Astrocyte (in vitro differentiated cells and primary cell): ENCODE measurements at regions not wholly inside any gene's neighbourhood (a gene's known extent, or its start where the extent isn't known, plus 50 kb on each side); places are given as distances from the start of the nearest gene placed in this dataset.

Experiments used
- DNase-seq: peaks from one replicate; pipeline ENCODE4 v3.0.0-alpha.2; 2010; ENCODE audit warnings: low read depth
- FAIRE-seq: peaks from 2 replicates; lab custom pipeline; 2011; peaks lifted over from hg19 to GRCh38; lab: Jason Lieb, UNC
- H2AFZ ChIP-seq: 2 replicates; pipeline ENCODE4 v1.6.0; 2012; ENCODE audit warnings: low read depth, low read length, inconsistent platforms
- H3K27ac ChIP-seq: 2 replicates; pipeline ENCODE4 v1.5.1; 2011; ENCODE audit warnings: low read depth, low read length, inconsistent platforms
- H3K27me3 ChIP-seq: 2 replicates; pipeline ENCODE4 v1.6.0; 2011; ENCODE audit warnings: low read length, inconsistent platforms; ENCODE audit not compliant: insufficient read depth
- H3K36me3 ChIP-seq: 2 replicates; pipeline ENCODE4 v1.5.1; 2011; ENCODE audit warnings: low read length, inconsistent platforms; ENCODE audit not compliant: insufficient read depth
- H3K4me1 ChIP-seq: 2 replicates; pipeline ENCODE4 v1.5.1; 2011; ENCODE audit warnings: low read length, inconsistent platforms; ENCODE audit not compliant: insufficient read depth
- H3K4me2 ChIP-seq: 2 replicates; pipeline ENCODE4 v1.6.0; 2012; ENCODE audit warnings: low read length, inconsistent platforms
- H3K4me3 ChIP-seq: 2 replicates; pipeline ENCODE4 v1.5.1; 2011; ENCODE audit warnings: low read depth, mild to moderate bottlenecking, low read length, inconsistent platforms; ENCODE audit not compliant: insufficient read depth
- H3K79me2 ChIP-seq: 2 replicates; pipeline ENCODE4 v1.6.0; 2012; ENCODE audit warnings: mild to moderate bottlenecking, low read length, inconsistent platforms; ENCODE audit not compliant: insufficient read depth
- H3K9ac ChIP-seq: 2 replicates; pipeline ENCODE4 v1.6.0; 2012; ENCODE audit warnings: mild to moderate bottlenecking, low read length, inconsistent platforms
- H3K9me3 ChIP-seq: 2 replicates; pipeline ENCODE4 v1.5.1; 2012; ENCODE audit warnings: low read depth, mild to moderate bottlenecking, low read length, inconsistent platforms; ENCODE audit not compliant: insufficient read depth
- H4K20me1 ChIP-seq: 2 replicates; pipeline ENCODE4 v1.6.0; 2012; ENCODE audit warnings: low read length, inconsistent platforms; ENCODE audit not compliant: insufficient read depth
- H3K27ac Mint-ChIP-seq: one replicate; pipeline ENCODE4 v1.8.0; 2021; ENCODE audit warnings: mild to moderate bottlenecking, mixed read lengths; ENCODE audit not compliant: unreplicated experiment
- H3K27me3 Mint-ChIP-seq: one replicate; pipeline ENCODE4 v1.8.0; 2021; ENCODE audit warnings: low read depth, mixed read lengths; ENCODE audit not compliant: unreplicated experiment
- H3K36me3 Mint-ChIP-seq: one replicate; pipeline ENCODE4 v1.8.0; 2021; ENCODE audit warnings: low read depth, mixed read lengths; ENCODE audit not compliant: unreplicated experiment
- H3K4me1 Mint-ChIP-seq: one replicate; pipeline ENCODE4 v1.8.0; 2021; ENCODE audit warnings: low read depth, mixed read lengths; ENCODE audit not compliant: unreplicated experiment
- H3K4me3 Mint-ChIP-seq: one replicate; pipeline ENCODE4 v1.8.0; 2021; ENCODE audit warnings: mild to moderate bottlenecking, moderate library complexity, mixed read lengths; ENCODE audit not compliant: unreplicated experiment
- H3K9me3 Mint-ChIP-seq: one replicate; pipeline ENCODE4 v1.8.0; 2021; ENCODE audit warnings: mild to moderate bottlenecking, mixed read lengths; ENCODE audit not compliant: unreplicated experiment
- CTCF ChIP-seq: IDR thresholded peaks from 2 replicates; pipeline ENCODE4 v1.5.1; 2011; ENCODE audit warnings: low read depth, mild to moderate bottlenecking, inconsistent platforms, low read length, moderate library complexity; ENCODE audit not compliant: insufficient read depth
- EZH2 ChIP-seq: IDR thresholded peaks from 2 replicates; pipeline ENCODE4 v1.6.1; 2012; ENCODE audit warnings: mild to moderate bottlenecking, low read length, inconsistent platforms; ENCODE audit not compliant: insufficient read depth

- no peaks in the 10 kb centered on the region for H3K36me3 ChIP-seq
- H3K4me2 ChIP-seq, result no peak overlapping the region
- H3K27me3 Mint-ChIP-seq, result no peaks in the 10 kb centered on the region
- no peaks in the 10 kb centered on the region for H3K27me3 ChIP-seq
- no peaks in the 10 kb centered on the region for H3K4me1 ChIP-seq
- no peaks in the 10 kb centered on the region for H4K20me1 ChIP-seq
- TF ChIP-seq CTCF (no peak), EZH2 (no peak)
- no peak overlapping the region for H3K27ac Mint-ChIP-seq
- no peaks in the 10 kb centered on the region for H3K36me3 Mint-ChIP-seq
- H2AFZ ChIP-seq, result no peak overlapping the region
- no peak for FAIRE-seq
- no peaks in the 10 kb centered on the region for H3K4me1 Mint-ChIP-seq
- no peak for DNase-seq
- H3K9ac ChIP-seq, result no peak overlapping the region
- H3K79me2 ChIP-seq, result no peaks in the 10 kb centered on the region
- no peaks in the 10 kb centered on the region for H3K9me3 Mint-ChIP-seq
- H3K27ac ChIP-seq, result no peak overlapping the region
- H3K4me3 Mint-ChIP-seq, result no peak overlapping the region
- H3K4me3 ChIP-seq, result no peak overlapping the region
- H3K9me3 ChIP-seq, result no peaks in the 10 kb centered on the region
These were observed 1700.1 kb upstream of the SLC10A2 start for GRCh38 chr13:104766319-104766718.

DNA sequence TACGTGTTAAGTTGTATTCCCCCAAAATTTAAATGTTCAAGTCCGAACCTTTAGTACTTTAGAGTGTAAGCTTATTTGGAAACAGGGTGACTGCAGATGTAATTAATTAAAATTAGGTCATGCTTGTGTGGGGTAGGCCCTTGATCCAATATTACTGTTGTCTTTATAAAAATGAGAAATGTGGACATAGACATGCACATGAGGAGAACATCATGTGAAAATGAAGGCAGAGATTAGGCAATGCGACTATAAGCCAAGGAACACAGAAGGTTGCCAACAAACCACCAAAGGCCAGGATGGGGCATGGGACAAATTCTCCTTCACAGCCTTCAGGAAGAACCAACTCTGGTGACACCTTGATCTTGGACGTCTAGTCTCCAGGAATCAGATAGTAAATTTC is 1698.4 kb upstream of the SLC10A2 start:
- no peaks in the 10 kb centered on the region for H3K9me3 Mint-ChIP-seq
- H3K27ac Mint-ChIP-seq, result no peak overlapping the region
- DNase-seq (no peak), FAIRE-seq (no peak)
- H3K4me3 ChIP-seq, result no peak overlapping the region
- H3K79me2 ChIP-seq, result no peaks in the 10 kb centered on the region
- no peaks in the 10 kb centered on the region for H3K36me3 ChIP-seq
- no peak overlapping the region for H3K4me3 Mint-ChIP-seq
- no peaks in the 10 kb centered on the region for H3K36me3 Mint-ChIP-seq
- H3K4me1 Mint-ChIP-seq, result no peaks in the 10 kb centered on the region
- no peak for TF ChIP-seq EZH2
- no peak for TF ChIP-seq CTCF
- no peak overlapping the region for H3K27ac ChIP-seq
- H3K4me1 ChIP-seq, result no peaks in the 10 kb centered on the region
- H3K27me3 Mint-ChIP-seq, result no peaks in the 10 kb centered on the region
- no peak overlapping the region for H3K4me2 ChIP-seq
- H3K9me3 ChIP-seq, result no peaks in the 10 kb centered on the region
- H2AFZ ChIP-seq, result no peak overlapping the region
- no peaks in the 10 kb centered on the region for H3K27me3 ChIP-seq
- H4K20me1 ChIP-seq, result no peaks in the 10 kb centered on the region
- no peak overlapping the region for H3K9ac ChIP-seq

DNA sequence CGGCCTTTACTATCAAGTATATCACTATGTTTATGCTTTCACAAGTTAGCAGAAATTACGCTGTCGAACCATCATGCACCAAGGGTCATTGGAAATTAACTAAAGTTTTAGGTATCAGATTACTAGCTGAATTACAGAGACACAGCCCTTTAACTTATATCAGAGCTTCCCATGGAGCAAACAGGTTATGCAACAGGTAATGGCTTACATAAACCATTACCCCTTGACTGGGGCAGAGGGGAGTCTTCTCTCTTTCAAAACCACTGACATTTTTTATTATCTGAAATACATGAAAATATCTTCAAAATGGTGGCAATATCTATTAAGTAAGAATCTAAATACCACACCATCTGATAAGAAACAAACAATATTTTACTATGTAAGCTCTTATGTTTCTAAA is 1692.9 kb upstream of the SLC10A2 start:
- no peak overlapping the region for H3K27ac Mint-ChIP-seq
- no peak for FAIRE-seq
- H3K4me3 ChIP-seq, result no peak overlapping the region

More for the DNA sequence above, 1692.9 kb upstream of the SLC10A2 start:
- H3K79me2 ChIP-seq, result no peaks in the 10 kb centered on the region
- no peak overlapping the region for H3K27ac ChIP-seq
- no peaks in the 10 kb centered on the region for H3K27me3 ChIP-seq
- no peaks in the 10 kb centered on the region for H3K36me3 Mint-ChIP-seq
- DNase-seq, result no peak
- no peaks in the 10 kb centered on the region for H3K27me3 Mint-ChIP-seq
- no peak overlapping the region for H3K9ac ChIP-seq
- no peaks in the 10 kb centered on the region for H3K4me1 ChIP-seq
- H3K9me3 ChIP-seq, result no peaks in the 10 kb centered on the region
- H3K36me3 ChIP-seq, result no peaks in the 10 kb centered on the region
- H2AFZ ChIP-seq, result no peak overlapping the region
- H3K4me1 Mint-ChIP-seq, result no peaks in the 10 kb centered on the region
- no peak overlapping the region for H3K4me3 Mint-ChIP-seq
- no peaks in the 10 kb centered on the region for H3K9me3 Mint-ChIP-seq
- H4K20me1 ChIP-seq, result no peaks in the 10 kb centered on the region
- no peak overlapping the region for H3K4me2 ChIP-seq
- no peak for TF ChIP-seq EZH2
- no peak for TF ChIP-seq CTCF
